Keratinocyte (primary cell): ENCODE measurements at regions not wholly inside any gene's neighbourhood (a gene's known extent, or its start where the extent isn't known, plus 50 kb on each side); places are given as distances from the start of the nearest gene placed in this dataset.
"Not testable (repeated sequence)": the region's sequence is repeated elsewhere in the genome, so short reads cannot be mapped to it uniquely, and the experiment has no call there.

Source experiments
- DNase-seq: peaks from one replicate; pipeline ENCODE4 v3.0.0-alpha.2; 2011; ENCODE audit warnings: low read depth, missing footprints, low spot score
- FAIRE-seq: peaks from 2 replicates; lab custom pipeline; 2011; peaks lifted over from hg19 to GRCh38; lab: Jason Lieb, UNC
- H2AFZ ChIP-seq: 2 replicates; pipeline ENCODE4 v1.6.0; 2012; ENCODE audit warnings: low read length, control low read depth, inconsistent platforms; ENCODE audit not compliant: control insufficient read depth
- H3K27ac ChIP-seq: 2 replicates; pipeline ENCODE4 v1.5.1; 2011; ENCODE audit warnings: low read length; ENCODE audit not compliant: control insufficient read depth, insufficient read depth
- H3K27me3 ChIP-seq: 3 replicates; pipeline ENCODE4 v1.6.0; 2011; ENCODE audit warnings: low read length; ENCODE audit not compliant: control insufficient read depth, insufficient read depth; ENCODE audit errors: extremely low read depth
- H3K36me3 ChIP-seq, 2 experiments: 2 replicates in 1 of 2; 3 replicates in 1 of 2; pipeline ENCODE4 v1.5.1; 2011; ENCODE audit warnings: low read length in 2 of 2, mild to moderate bottlenecking in 1 of 2; ENCODE audit not compliant: control insufficient read depth in 2 of 2, insufficient read depth in 2 of 2; ENCODE audit errors: extremely low read depth in 1 of 2
- H3K4me1 ChIP-seq: 3 replicates; pipeline ENCODE4 v1.5.1; 2011; ENCODE audit warnings: low read length; ENCODE audit not compliant: control insufficient read depth, insufficient read depth; ENCODE audit errors: extremely low read depth
- H3K4me2 ChIP-seq: 3 replicates; pipeline ENCODE4 v1.6.0; 2011; ENCODE audit warnings: low read depth, low read length; ENCODE audit not compliant: control insufficient read depth, insufficient read depth; ENCODE audit errors: extremely low read depth
- H3K4me3 ChIP-seq, 3 experiments: fragments of 200-600 bp in 1 of 3; sonication (generic) in 1 of 3; 2 replicates in 2 of 3; 3 replicates in 1 of 3; pipeline ENCODE4 v1.5.1; 2011 to 2016; ENCODE audit warnings: low read length in 3 of 3, mild to moderate bottlenecking in 3 of 3, control low read depth in 2 of 3, inconsistent platforms in 1 of 3, low read depth in 1 of 3, mixed read lengths in 1 of 3, mixed run types in 1 of 3, moderate library complexity in 1 of 3; ENCODE audit not compliant: control insufficient read depth in 2 of 3, insufficient read depth in 2 of 3; ENCODE audit errors: extremely low read depth in 1 of 3
- H3K79me2 ChIP-seq: 2 replicates; pipeline ENCODE4 v1.6.0; 2012; ENCODE audit warnings: low read length; ENCODE audit not compliant: control insufficient read depth, insufficient read depth
- H3K9ac ChIP-seq: 3 replicates; pipeline ENCODE4 v1.6.0; 2011; ENCODE audit warnings: low read length; ENCODE audit not compliant: control insufficient read depth, insufficient read depth; ENCODE audit errors: extremely low read depth
- H3K9me1 ChIP-seq: 3 replicates; pipeline ENCODE4 v1.6.0; 2011; ENCODE audit warnings: low read length; ENCODE audit not compliant: control insufficient read depth, insufficient read depth; ENCODE audit errors: extremely low read depth
- H3K9me3 ChIP-seq: 2 replicates; pipeline ENCODE4 v1.5.1; 2012; ENCODE audit warnings: low read depth, low read length; ENCODE audit not compliant: control insufficient read depth
- H4K20me1 ChIP-seq: 3 replicates; pipeline ENCODE4 v1.6.0; 2011; ENCODE audit warnings: low read length; ENCODE audit not compliant: control insufficient read depth, insufficient read depth; ENCODE audit errors: extremely low read depth
- EZH2 ChIP-seq: IDR thresholded peaks from one replicate; pipeline ENCODE4 v1.6.1; 2012; ENCODE audit warnings: inconsistent platforms, mild to moderate bottlenecking, low read length, moderate library complexity
- dilution Hi-C: fragments of 300-500 bp; cut with MboI; formaldehyde crosslinking; loops from one replicate; pipeline ENCODE4 v1.7.0; 2020; ENCODE audit warnings: low sequenced_read_pairs; ENCODE audit not compliant: extremely low pct_ligation_motif_present
- TF ChIP-seq, protein P1 (sequence below), 3 experiments: IDR thresholded peaks in 1 of 3; conservative IDR thresholded peaks in 1 of 3; optimal IDR thresholded peaks in 1 of 3; 2 replicates in 2 of 3; 3 replicates in 1 of 3; pipeline versions ENCODE3 to v1.5.1; 2011; ENCODE audit warnings: low read length in 3 of 3, mild to moderate bottlenecking in 3 of 3, moderate library complexity in 2 of 3, control low read depth in 1 of 3, inconsistent platforms in 1 of 3; ENCODE audit not compliant: insufficient read depth in 2 of 3; ENCODE audit errors: extremely low read depth in 1 of 3

DNA sequence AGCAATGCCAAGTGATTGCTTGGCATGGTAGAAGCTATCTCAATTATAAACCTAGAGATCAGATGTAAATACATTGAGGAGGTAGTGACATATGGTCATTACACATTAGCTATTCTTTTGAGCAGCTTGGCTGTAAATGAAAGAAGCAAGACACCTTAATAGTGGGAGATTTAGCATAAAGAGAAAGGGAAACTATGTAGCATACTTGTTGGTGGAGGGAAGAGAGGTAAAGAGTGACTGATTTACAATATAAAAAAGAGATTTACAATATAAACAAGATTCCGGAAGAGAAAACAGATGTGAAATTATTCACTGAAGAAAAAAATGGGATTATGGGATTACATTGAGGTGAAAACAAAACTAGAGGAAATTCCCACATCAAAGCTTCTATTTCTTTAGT lies 2009.6 kb downstream of the OLFM4 start:
- no peaks in the 10 kb centered on the region for H3K79me2 ChIP-seq
- FAIRE-seq (no peak), DNase-seq (no peak)
- no peaks in the 10 kb centered on the region for H3K9me1 ChIP-seq
- no peak overlapping the region for H2AFZ ChIP-seq
- H3K9me3 ChIP-seq, result no peaks in the 10 kb centered on the region
- no peaks in the 10 kb centered on the region for H4K20me1 ChIP-seq
- H3K27ac ChIP-seq, result no peak overlapping the region
- no peak overlapping the region for H3K4me2 ChIP-seq
- no peak for TF ChIP-seq EZH2
- TF ChIP-seq, protein P1, sequence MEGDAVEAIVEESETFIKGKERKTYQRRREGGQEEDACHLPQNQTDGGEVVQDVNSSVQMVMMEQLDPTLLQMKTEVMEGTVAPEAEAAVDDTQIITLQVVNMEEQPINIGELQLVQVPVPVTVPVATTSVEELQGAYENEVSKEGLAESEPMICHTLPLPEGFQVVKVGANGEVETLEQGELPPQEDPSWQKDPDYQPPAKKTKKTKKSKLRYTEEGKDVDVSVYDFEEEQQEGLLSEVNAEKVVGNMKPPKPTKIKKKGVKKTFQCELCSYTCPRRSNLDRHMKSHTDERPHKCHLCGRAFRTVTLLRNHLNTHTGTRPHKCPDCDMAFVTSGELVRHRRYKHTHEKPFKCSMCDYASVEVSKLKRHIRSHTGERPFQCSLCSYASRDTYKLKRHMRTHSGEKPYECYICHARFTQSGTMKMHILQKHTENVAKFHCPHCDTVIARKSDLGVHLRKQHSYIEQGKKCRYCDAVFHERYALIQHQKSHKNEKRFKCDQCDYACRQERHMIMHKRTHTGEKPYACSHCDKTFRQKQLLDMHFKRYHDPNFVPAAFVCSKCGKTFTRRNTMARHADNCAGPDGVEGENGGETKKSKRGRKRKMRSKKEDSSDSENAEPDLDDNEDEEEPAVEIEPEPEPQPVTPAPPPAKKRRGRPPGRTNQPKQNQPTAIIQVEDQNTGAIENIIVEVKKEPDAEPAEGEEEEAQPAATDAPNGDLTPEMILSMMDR (optimal IDR thresholded peaks at IDR 0.05 in 1 of 3, IDR thresholded peaks at IDR 0.05 in 1 of 3, conservative IDR thresholded peaks at IDR 0.05 in 1 of 3; ENCODE audit: extremely low read depth in 1 of 3, insufficient read depth in 2 of 3, low read length in 3 of 3), result no peak
- H3K27me3 ChIP-seq, result no peaks in the 10 kb centered on the region
- H3K36me3 ChIP-seq, result no peaks in the 10 kb centered on the region
- dilution Hi-C loops, result no loop called here
- H3K9ac ChIP-seq, result no peak overlapping the region
- H3K4me1 ChIP-seq, result no peaks in the 10 kb centered on the region
- H3K4me3 ChIP-seq, result no peak overlapping the region

DNA sequence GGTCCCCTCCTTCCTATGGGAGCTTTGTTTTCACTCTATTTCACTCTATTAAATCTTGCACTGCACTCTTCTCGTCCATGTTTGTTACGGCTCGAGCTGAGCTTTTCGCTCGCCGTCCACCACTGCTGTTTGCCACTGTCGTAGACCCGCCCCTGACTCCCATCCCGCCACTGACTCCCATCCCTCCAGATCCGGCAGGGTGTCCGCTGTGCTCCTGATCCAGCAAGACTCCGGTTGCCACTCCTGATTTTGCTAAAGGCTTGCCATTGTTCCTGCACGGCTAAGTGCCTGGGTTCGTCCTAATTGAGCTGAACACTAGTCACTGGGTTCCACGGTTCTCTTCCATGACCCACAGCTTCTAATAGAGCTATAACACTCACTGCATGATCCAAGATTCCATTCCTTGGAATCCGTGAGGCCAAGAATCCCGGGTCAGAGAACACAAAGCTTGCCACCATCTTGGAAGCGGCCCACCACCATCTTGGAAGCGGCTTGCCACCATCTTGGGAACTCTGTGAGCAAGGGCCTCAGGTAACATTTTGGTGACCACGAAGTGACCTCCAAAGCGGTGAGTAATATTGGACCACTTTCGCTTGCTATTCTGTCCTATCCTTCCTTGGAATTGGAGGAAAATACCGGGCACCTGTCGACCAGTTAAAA lies 2025.4 kb downstream of the OLFM4 start:
- H3K27ac ChIP-seq, H4K20me1 ChIP-seq, H3K4me3 ChIP-seq, H3K4me1 ChIP-seq, FAIRE-seq, dilution Hi-C loops, H2AFZ ChIP-seq, H3K79me2 ChIP-seq, H3K9ac ChIP-seq, H3K36me3 ChIP-seq, H3K9me1 ChIP-seq, H3K9me3 ChIP-seq, DNase-seq, H3K27me3 ChIP-seq, H3K4me2 ChIP-seq: not testable (repeated sequence)

DNA sequence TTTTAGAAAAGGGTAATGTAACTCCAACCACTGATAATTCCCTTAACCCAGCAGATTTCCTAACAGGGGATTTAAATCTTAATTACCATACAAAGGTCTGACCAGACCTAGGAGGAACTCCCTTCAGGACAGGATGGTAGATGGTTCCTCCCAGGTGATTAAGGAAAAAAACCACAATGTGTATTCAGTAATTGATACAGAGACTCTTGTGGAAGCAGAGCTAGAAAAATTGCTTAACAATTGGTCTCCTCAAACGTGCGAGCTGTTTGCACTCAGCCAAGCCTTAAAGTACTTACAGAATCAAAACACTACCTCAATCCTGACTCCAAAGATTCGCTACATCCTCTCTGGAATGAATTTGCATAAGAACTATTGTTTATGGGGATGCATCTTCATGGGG lies 2027.1 kb downstream of the OLFM4 start:
- H3K4me1 ChIP-seq, H3K4me3 ChIP-seq, H3K27ac ChIP-seq, FAIRE-seq, H3K27me3 ChIP-seq, H3K79me2 ChIP-seq, H4K20me1 ChIP-seq, dilution Hi-C loops, H3K9ac ChIP-seq, H2AFZ ChIP-seq, H3K9me1 ChIP-seq, DNase-seq, H3K9me3 ChIP-seq, H3K36me3 ChIP-seq, H3K4me2 ChIP-seq: not testable (repeated sequence)
